IMR-90 (cell line): ENCODE measurements at regions not wholly inside any gene's neighbourhood (a gene's known extent, or its start where the extent isn't known, plus 50 kb on each side); places are given as distances from the start of the nearest gene placed in this dataset.

Source experiments
- ATAC-seq: fragments of 200-7000 bp; cut with Tn5 transposase; 2 replicates; pipeline ENCODE4 v1.9.1; 2020; ENCODE audit warnings: low read depth, mild to moderate bottlenecking, moderate library complexity
- BruUV-seq: library from RNA; stranded (reverse); fragments of 400-500 nt; replicated peaks from 2 replicates; lab custom pipeline; 2021; lab: Mats Ljungman, UMichigan
- CTCF ChIA-PET: fragments of 300-600 bp; formaldehyde crosslinking; extraction: SDS; loops from one replicate; lab custom pipeline; 2021; ENCODE audit warnings: antibody characterized with exemption; lab: Yijun Ruan, JAX
- POLR2A ChIA-PET: fragments of 300-600 bp; sonication (Branson Sonifier 250); formaldehyde crosslinking; loops from one replicate; lab custom pipeline; 2022; ENCODE audit warnings: antibody characterized with exemption; ENCODE audit not compliant: unreplicated experiment; lab: Charles Lee
- DNase-seq: peaks from one replicate; pipeline ENCODE4 v3.0.0; 2013
- H2AFZ ChIP-seq: replicated peaks from 2 replicates; pipeline ENCODE3; 2013; ENCODE audit warnings: low read length, mild to moderate bottlenecking; ENCODE audit not compliant: poor library complexity
- H2AK5ac ChIP-seq: 2 replicates; pipeline ENCODE4 v1.6.1; 2013; ENCODE audit warnings: low read depth, low read length, inconsistent platforms
- H2AK9ac ChIP-seq: replicated peaks from 2 replicates; pipeline ENCODE3; 2013; ENCODE audit warnings: mild to moderate bottlenecking, low read depth, low read length, moderate library complexity; ENCODE audit not compliant: poor library complexity
- H2BK120ac ChIP-seq: 2 replicates; pipeline ENCODE4 v1.6.1; 2013; ENCODE audit warnings: low read depth, low read length, inconsistent platforms
- H2BK15ac ChIP-seq: 3 replicates; pipeline ENCODE4 v1.6.1; 2013; ENCODE audit warnings: low read depth, low read length, inconsistent platforms
- H2BK20ac ChIP-seq: 2 replicates; pipeline ENCODE4 v1.6.1; 2013; ENCODE audit warnings: low read depth, mild to moderate bottlenecking, inconsistent platforms, low read length, moderate library complexity
- H2BK5ac ChIP-seq: 2 replicates; pipeline ENCODE4 v1.6.1; 2013; ENCODE audit warnings: mild to moderate bottlenecking, low read depth, low read length, inconsistent platforms; ENCODE audit not compliant: poor library complexity, severe bottlenecking
- H3K14ac ChIP-seq: replicated peaks from 2 replicates; pipeline ENCODE4 v1.6.1; 2013; ENCODE audit warnings: low read depth, low read length, inconsistent platforms
- H3K18ac ChIP-seq: 2 replicates; pipeline ENCODE4 v1.6.1; 2013; ENCODE audit warnings: low read depth, low read length, control low read depth
- H3K23ac ChIP-seq: 2 replicates; pipeline ENCODE4 v1.6.1; 2013; ENCODE audit warnings: low read depth, low read length, inconsistent platforms
- H3K27ac ChIP-seq: 2 replicates; pipeline ENCODE4 v1.5.1; 2013; ENCODE audit warnings: mild to moderate bottlenecking, control low read depth, low read length; ENCODE audit not compliant: insufficient read depth
- H3K27me3 ChIP-seq: 2 replicates; pipeline ENCODE4 v1.6.1; 2013; ENCODE audit warnings: low read length; ENCODE audit not compliant: control insufficient read depth, insufficient read depth
- H3K36me3 ChIP-seq: 2 replicates; pipeline ENCODE4 v1.6.1; 2013; ENCODE audit warnings: low read length, mixed read lengths; ENCODE audit not compliant: control insufficient read depth, insufficient read depth
- H3K4ac ChIP-seq: 2 replicates; pipeline ENCODE4 v1.6.1; 2013; ENCODE audit warnings: low read depth, low read length, inconsistent platforms
- H3K4me1 ChIP-seq: 2 replicates; pipeline ENCODE4 v1.6.1; 2013; ENCODE audit warnings: low read length, mixed read lengths; ENCODE audit not compliant: control insufficient read depth, insufficient read depth
- H3K4me2 ChIP-seq: 2 replicates; pipeline ENCODE4 v1.6.1; 2013; ENCODE audit warnings: low read depth, mild to moderate bottlenecking, control low read depth, low read length, moderate library complexity
- H3K4me3 ChIP-seq: 2 replicates; pipeline ENCODE4 v1.5.1; 2013; ENCODE audit warnings: low read depth, mild to moderate bottlenecking, control low read depth, low read length, moderate library complexity; ENCODE audit not compliant: insufficient read depth
- H3K56ac ChIP-seq: 2 replicates; pipeline ENCODE4 v1.6.1; 2013; ENCODE audit warnings: low read length, inconsistent platforms; ENCODE audit not compliant: insufficient read depth; ENCODE audit errors: extremely low read depth
- H3K79me1 ChIP-seq, 2 experiments: 2 replicates each; pipeline ENCODE4 v1.6.1; 2013; ENCODE audit warnings: low read length in 2 of 2, inconsistent platforms in 1 of 2, low read depth in 1 of 2
- H3K9ac ChIP-seq: 2 replicates; pipeline ENCODE4 v1.6.1; 2013; ENCODE audit warnings: low read depth, low read length, control low read depth
- H3K9me1 ChIP-seq: 2 replicates; pipeline ENCODE4 v1.6.1; 2013; ENCODE audit warnings: low read length, inconsistent platforms; ENCODE audit not compliant: insufficient read depth
- H3K9me3 ChIP-seq: 2 replicates; pipeline ENCODE4 v1.6.1; 2013; ENCODE audit warnings: low read length; ENCODE audit not compliant: control insufficient read depth, insufficient read depth
- H4K20me1 ChIP-seq: 2 replicates; pipeline ENCODE4 v1.6.1; 2013; ENCODE audit warnings: low read length, inconsistent platforms; ENCODE audit not compliant: insufficient read depth
- H4K5ac ChIP-seq: 2 replicates; pipeline ENCODE4 v1.6.1; 2013; ENCODE audit warnings: mild to moderate bottlenecking, low read depth, low read length, control low read depth
- H4K8ac ChIP-seq, 2 experiments: 2 replicates each; pipeline ENCODE4 v1.6.1; 2013; ENCODE audit warnings: low read depth in 2 of 2, low read length in 2 of 2, control low read depth in 1 of 2, inconsistent platforms in 1 of 2
- H4K91ac ChIP-seq: 2 replicates; pipeline ENCODE4 v1.6.1; 2013; ENCODE audit warnings: low read depth, low read length, inconsistent platforms; ENCODE audit not compliant: insufficient read depth
- CHD1 ChIP-seq: IDR thresholded peaks from 2 replicates; pipeline ENCODE4 v1.6.1; 2012; ENCODE audit warnings: low read depth, low read length, improper control_type of control experiment
- FOS ChIP-seq: fragments of 150-350 bp; IDR thresholded peaks from 2 replicates; pipeline ENCODE4 v1.6.1; 2016; ENCODE audit warnings: low read depth, low read length
- MAFK ChIP-seq: IDR thresholded peaks from 2 replicates; pipeline ENCODE4 v1.6.1; 2012; ENCODE audit warnings: low read depth, low read length, improper control_type of control experiment
- MXI1 ChIP-seq: IDR thresholded peaks from 2 replicates; pipeline ENCODE4 v1.6.1; 2012; ENCODE audit warnings: low read depth, mild to moderate bottlenecking, low read length, moderate library complexity, borderline replicate concordance
- POLR2A ChIP-seq: IDR thresholded peaks from 2 replicates; pipeline ENCODE4 v1.6.1; 2012; ENCODE audit warnings: mild to moderate bottlenecking, low read depth, low read length
- RAD21 ChIP-seq: IDR thresholded peaks from 2 replicates; pipeline ENCODE4 v1.6.1; 2012; ENCODE audit warnings: low read length, improper control_type of control experiment
- RCOR1 ChIP-seq: IDR thresholded peaks from 2 replicates; pipeline ENCODE4 v1.6.1; 2012; ENCODE audit warnings: mild to moderate bottlenecking, low read length, improper control_type of control experiment; ENCODE audit not compliant: insufficient replicate concordance
- RFX5 ChIP-seq: IDR thresholded peaks from 2 replicates; pipeline ENCODE4 v1.8.0; 2012; ENCODE audit warnings: low read depth, mild to moderate bottlenecking, low read length, moderate library complexity
- SMC3 ChIP-seq: fragments of 150-350 bp; IDR thresholded peaks from 2 replicates; pipeline ENCODE4 v1.6.1; 2016; ENCODE audit warnings: low read depth, mild to moderate bottlenecking, antibody characterized with exemption, low read length, moderate library complexity
- WGBS, 2 experiments: methylation state at CpG; one replicate each; pipeline versions ENCODE4 v1.1.5 to v1.1.7; 2013; ENCODE audit warnings: missing lambda C conversion rate in 2 of 2; ENCODE audit not compliant: insufficient read length in 1 of 2; ENCODE audit errors: extremely low coverage in 2 of 2; 5-methylcytosine and 5-hydroxymethylcytosine counted together
- dilution Hi-C: fragments of 300-500 bp; cut with HindIII; formaldehyde crosslinking; loops from one replicate; pipeline ENCODE4 v1.14.3; 2018; ENCODE audit warnings: low sequenced_read_pairs; ENCODE audit not compliant: unreplicated experiment
- in situ Hi-C: fragments of 300-500 bp; cut with MboI; formaldehyde crosslinking; loops from 3 replicates; pipeline ENCODE4 v1.14.3; 2019; ENCODE audit warnings: low sequenced_read_pairs, inconsistent platforms, mixed read lengths
- intact Hi-C: fragments of 100-400 bp; cut with micrococcal nuclease; formaldehyde crosslinking; loops from 2 replicates; pipeline ENCODE4 v1.10.0; 2022
- TF ChIP-seq, protein P1 (sequence below): fragments of 150-350 bp; IDR thresholded peaks from 2 replicates; pipeline ENCODE4 v1.6.1; 2017; ENCODE audit warnings: mild to moderate bottlenecking, antibody characterized with exemption, low read length, low read depth

GRCh38 chr2:122098306-122098705 is 342.9 kb downstream of the TSN start:
- Histone ChIP-seq H2AK9ac (no peak overlapping the region), H2AK5ac (no peak overlapping the region), H3K27ac (no peak overlapping the region), H3K79me1 (no peaks in the 10 kb centered on the region), H4K91ac (no peak overlapping the region), H3K18ac (no peak overlapping the region), H2BK15ac (no peak overlapping the region), H2BK20ac (no peak overlapping the region), H3K9me3 (no peaks in the 10 kb centered on the region), H3K27me3 (no peaks in the 10 kb centered on the region), H3K9me1 (no peaks in the 10 kb centered on the region), H3K36me3 (no peaks in the 10 kb centered on the region), H4K5ac (no peak overlapping the region), H2BK120ac (no peak overlapping the region), H3K14ac (no peak overlapping the region), H3K4me1 (no peaks in the 10 kb centered on the region), H4K8ac (no peak overlapping the region), H3K4me2 (no peak overlapping the region), H2AFZ (no peak overlapping the region), H3K4ac (no peak overlapping the region), H3K4me3 (no peak overlapping the region), H4K20me1 (no peaks in the 10 kb centered on the region), H3K9ac (no peak overlapping the region), H3K23ac (no peak overlapping the region), H2BK5ac (no peak overlapping the region), H3K56ac (no peak overlapping the region)
- in situ Hi-C loops = no loop called here
- CTCF ChIA-PET = no interaction called here
- 80% methylated on average over 1 of the region's 1 CpG; no CpG with 5 or more reads in 1 of the 2 experiments for WGBS, 2 experiments
- TF ChIP-seq FOS (no peak), CHD1 (no peak), POLR2A (no peak), SMC3 (no peak), MAFK (no peak), RCOR1 (no peak), RAD21 (no peak), MXI1 (no peak), RFX5 (no peak)
- TF ChIP-seq, protein P1, sequence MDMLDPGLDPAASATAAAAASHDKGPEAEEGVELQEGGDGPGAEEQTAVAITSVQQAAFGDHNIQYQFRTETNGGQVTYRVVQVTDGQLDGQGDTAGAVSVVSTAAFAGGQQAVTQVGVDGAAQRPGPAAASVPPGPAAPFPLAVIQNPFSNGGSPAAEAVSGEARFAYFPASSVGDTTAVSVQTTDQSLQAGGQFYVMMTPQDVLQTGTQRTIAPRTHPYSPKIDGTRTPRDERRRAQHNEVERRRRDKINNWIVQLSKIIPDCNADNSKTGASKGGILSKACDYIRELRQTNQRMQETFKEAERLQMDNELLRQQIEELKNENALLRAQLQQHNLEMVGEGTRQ = no peak
- no TSS peak for BruUV-seq
- no peak for DNase-seq
- intact Hi-C loops = no loop called here
- dilution Hi-C loops = no loop called here
- ATAC-seq = no peak
- POLR2A ChIA-PET = no interaction called here
